Kidney tubule cell (primary cell): ENCODE measurements at regions not wholly inside any gene's neighbourhood (a gene's known extent, or its start where the extent isn't known, plus 50 kb on each side); places are given as distances from the start of the nearest gene placed in this dataset.
A peak's percentile ranks its signal among the peaks of the same experiment; 100 is the strongest.

ENCODE experiments used
- DNase-seq: peaks from one replicate; pipeline ENCODE4 v3.0.0-alpha.2; 2018; ENCODE audit warnings: low spot score

DNA sequence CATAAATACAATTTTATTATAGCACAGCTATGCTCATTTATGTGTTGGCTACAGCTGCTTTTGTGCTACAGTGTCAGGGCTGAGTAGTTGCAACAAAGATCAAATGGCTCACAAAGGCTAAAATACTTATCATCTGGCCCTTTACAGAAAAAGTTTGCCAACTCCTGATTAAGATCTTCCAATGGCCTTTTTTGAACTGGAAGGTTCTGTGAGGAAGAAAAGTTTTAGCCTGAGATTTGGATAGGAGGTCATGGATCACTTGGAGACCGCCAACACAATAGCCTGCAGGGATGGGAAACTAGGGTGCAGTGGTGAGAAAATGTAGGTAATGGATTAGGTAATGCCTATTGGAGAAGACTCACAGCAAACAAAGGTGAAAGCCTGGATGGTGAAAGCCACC is 169.8 kb downstream of the NOC3L start:
- no peak for DNase-seq

DNA sequence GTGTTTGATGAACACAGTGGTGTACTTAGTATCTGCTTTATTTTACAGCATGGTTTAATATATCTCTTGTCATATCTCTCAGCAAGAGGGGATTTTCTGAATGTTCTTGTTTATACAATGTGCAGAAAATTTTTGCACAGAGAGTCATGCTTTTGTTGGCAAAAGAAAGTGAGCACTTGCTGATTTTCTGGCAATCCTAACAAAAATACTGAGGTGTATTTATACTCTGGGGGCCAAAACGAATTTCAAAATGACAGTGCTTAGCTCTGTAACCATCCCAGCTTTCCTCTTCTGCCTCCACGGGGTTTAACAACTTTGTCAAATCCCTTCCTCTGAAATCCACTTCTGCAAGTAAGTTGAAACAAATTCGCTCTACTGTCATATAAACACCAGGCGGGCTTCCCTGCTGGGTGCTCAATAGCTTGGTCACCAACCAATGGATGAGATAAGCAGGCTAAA is 169.2 kb downstream of the NOC3L start:
- no peak for DNase-seq

DNA sequence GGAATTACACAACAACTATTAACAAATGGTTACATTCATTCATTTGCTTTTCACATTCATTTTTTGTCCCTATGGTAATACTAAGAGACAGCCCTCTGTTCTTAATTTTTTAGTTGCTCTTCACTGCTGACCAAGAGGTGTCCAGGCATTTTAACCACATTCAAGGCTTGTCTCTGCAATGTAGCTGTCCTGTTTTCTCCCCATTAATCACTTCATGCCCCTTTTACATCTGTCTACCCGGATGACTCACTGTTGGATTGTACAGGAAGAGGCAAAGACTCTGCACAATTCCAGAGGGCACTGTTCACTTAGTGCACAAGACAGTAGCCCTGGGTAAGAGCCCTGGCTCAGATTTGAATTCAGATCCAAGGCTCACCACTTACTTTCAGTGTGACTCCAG is 168.5 kb downstream of the NOC3L start:
- DNase-seq: peak; percentile 77

DNA sequence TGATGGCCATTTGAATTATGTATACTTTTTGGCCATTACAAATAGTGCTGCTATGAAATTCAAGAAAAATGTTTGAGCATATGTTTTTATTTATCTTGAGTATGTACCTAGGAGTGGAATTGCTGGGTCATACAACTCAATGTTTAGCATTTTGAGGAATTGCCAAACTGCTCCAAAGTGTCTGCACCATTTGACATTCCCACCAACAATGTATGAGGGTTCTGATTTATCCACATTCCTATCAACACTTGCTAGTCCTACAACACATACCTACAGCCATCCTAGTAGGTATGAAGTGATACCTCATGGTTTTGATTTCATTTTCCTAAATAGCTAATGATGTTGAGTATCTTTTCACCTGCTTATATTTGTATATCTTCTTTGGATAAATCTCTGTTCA is 165.5 kb downstream of the NOC3L start:
- DNase-seq: no peak

DNA sequence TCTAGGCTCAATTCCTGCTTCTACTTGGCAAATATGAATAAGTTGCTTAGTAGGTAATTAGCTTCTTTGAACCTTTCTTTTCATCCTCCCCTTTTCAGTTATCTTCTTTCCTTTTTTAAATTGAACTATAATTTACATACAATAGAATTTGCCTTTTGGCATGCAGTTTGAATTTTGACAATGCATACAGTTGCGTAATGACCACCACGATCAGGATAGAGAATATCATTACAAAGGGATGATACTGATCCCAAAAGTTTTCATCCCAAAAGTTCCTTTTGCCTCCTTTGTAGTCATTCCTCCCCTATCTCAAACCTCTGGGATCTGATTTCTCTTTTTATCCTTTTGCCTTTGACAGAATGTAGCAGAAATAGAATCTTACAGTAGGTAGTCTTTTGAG is 164.4 kb downstream of the NOC3L start:
- DNase-seq: no peak

DNA sequence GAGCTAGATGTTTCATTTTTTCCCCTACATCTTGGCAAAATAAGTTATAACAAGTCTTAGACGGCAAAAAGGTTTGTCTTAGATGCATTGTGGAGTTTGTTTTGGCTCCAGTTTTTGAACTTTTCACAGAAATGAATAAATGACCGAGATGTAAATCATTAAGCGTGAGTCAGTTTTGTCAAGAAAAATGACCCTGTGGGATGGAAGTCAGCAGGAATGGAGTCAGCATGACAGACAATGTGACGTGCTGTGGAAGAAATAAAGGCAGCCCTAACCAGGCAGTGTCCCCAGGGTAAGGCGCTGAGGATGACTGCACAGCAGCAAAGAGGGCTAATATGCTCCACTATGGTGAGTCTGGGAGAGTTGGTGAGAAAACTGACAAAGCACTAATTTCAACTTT is 163.2 kb downstream of the NOC3L start:
- DNase-seq: peak; percentile 54

DNA sequence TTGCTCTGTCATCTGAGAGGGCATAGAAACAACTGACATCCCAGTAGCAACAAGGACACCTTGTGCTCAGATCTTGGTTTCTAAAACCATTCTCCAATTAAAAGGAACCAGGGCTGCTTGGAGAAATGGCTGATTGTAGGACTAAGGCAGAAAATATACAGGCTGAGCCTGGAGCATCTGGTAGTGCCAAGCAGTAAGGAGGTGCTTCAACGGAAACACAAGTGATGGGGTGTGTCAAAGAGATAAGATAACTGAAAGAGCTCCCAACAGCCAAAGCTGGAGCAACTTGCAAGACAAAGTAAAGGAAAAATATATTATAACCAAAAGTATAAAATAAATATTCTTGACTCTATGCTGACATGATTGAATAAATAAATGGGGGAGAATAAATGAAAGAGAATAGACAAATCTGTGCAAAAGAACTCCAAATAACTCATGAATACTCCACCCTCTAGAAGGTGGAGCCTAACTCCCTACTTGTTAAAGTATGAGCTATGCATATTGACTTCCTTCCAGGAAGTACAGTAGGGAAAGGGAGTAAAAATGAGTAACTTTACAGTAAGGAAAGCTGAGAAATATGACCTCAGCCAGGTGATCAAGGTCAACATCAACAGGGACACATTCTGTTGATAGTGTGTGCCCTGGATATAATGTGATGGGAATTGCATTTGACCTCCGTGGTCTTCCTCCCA is 162.4 kb downstream of the NOC3L start:
- DNase-seq: peak; percentile 22

DNA sequence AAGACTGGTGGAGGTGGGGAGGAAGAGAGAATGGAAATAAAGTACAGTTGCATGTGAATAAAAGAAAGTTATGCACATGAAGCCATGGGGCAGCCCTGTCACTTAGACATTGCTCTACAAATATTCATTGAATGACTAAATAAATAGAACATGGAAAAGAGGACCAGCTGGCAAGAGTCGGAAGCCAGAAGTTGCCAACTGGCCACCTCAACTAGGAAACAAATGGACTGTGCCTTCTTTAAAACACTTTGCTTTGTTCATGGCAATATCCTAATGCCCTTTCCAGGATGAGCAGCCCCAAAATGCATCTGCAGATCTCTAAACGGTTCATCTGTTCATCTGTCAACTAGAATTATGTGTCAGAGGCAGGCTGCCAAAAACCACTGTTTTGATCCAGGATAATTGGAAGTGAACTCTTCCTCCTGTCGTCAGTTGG is 157.3 kb downstream of the NOC3L start:
- DNase-seq: no peak

DNA sequence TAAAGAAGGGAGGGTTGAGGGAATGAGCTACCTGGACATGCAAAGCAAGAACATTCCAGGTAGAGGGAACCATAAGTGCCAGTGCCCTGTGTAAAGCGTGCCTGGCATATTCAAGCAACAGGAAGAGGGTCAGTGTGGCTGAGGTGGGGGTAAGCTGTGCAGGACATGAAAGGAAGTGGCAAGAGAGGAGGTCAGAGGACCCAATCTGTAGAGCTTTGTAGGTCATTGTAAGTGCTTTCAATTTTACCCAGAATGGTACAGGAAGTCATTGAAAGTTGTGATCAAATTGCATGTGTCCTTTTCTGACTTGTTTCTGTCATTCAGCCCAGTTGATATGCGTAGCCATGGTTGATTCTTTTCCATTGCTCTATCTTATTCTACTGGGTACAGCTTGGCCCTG is 156.6 kb downstream of the NOC3L start:
- no peak for DNase-seq

DNA sequence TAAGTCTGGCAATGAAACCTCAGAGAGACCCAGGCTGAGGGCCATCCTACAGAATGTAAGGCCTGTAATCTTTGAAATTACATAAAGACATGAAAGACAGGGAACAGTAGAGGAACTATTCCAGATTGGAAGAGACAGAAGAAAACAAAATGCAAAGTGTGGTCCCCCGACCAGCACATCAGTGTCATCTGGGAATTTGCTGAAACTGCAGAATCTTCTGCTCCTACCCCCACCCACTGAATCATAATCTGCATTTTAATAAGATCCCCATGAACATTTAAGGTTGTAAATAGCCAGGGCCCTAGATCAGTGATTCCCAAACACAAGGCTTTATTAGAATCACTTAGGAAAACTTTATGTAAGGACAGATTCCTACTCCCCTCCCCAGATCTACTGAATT is 154.4 kb downstream of the NOC3L start:
- no peak for DNase-seq

DNA sequence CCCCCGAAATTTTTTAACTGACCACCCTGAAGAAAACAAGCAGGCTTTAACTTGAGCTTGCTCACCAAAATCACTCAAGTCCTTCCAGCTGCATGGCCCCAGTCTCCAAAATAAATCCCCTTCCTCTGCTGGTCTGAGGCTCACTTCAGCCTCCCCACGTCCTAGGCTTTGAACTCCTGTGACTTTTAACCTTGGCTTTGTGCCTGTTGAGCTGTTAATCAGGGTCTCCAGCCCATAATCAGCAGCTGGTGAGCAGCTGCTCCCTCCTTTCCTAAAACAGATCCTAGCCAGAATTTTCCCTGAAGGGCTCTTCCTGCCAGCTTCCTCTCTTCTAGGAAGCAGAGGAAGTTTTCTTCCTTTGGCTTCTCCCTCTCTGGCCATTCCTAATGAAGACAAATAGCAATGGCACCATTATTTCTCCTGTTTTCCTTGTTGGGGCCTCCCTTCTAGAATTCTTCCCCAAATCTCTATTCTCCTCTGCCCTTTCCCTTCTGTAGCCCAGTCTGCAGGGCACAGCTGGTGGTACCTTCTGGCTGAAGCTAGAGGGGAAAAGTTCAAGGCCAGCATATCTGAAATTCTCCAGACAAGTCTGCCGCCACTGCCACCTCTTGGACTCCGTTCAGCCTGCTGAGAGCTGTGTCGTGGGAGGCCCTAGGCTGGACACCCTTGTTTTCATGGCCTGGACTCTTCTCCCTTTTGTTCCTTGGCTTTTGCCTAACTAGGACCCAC is 152.1 kb downstream of the NOC3L start:
- no peak for DNase-seq

DNA sequence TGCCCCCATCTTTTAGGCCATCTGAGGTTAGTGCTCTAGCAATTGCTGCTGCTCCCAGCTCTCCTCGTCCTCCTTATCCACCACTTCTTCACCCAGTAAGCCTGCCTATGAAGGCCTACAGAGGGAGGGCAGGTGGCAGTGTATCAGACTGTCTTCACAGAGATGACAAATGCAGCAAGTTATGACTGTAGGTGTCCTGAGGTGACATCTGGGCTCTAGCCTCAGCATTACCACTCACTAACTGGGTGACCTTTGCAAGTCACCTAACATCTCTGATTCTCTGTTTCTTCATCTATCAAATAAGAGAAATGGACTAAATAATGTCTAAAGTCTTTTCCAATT is 151.6 kb downstream of the NOC3L start:
- no peak for DNase-seq

DNA sequence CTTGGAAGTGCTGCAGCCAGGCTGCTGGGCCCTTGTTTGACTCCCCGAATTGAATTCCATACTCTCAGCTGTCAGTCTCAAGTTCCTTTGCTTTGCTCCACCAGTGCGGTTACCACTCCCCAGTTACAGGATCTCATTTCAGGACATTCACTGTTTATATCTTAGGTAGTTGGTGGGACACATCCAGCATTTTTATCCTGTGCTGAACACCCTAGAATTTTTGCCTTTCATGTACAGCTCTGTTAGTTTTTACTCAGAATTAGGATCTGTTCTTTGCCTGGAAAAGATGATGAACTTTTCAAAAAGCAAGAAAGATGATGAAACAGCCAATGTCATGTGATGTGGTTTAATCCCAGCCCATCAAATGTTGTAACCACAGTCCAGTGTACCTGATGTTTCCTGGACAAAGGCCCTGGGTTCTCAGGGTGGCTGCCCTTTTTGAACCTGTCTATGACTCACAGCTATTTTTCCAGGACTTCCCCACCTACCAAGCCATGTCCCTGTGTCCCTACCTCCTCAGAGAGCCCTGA is 149.7 kb downstream of the NOC3L start:
- peak; percentile 76 for DNase-seq

DNA sequence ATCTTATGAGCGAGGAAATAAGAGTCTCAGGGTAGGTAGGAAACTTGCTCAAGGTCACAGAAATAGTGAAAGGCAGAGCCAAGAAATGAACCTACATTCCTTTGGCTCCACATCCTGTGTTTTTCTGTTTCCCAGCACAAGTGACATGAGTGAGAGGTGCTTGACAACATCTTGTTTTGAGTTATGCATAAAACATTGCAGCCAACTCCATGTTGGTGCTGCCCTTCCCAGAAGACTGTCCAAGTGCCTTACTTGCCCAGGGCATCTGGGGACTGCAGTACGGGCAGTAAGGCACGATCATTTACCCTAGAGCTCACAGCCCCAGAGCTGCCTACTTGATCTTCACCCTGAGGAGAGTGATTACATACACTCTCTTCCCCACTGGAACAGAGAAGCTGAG is 148.8 kb downstream of the NOC3L start:
- DNase-seq: peak; percentile 16

DNA sequence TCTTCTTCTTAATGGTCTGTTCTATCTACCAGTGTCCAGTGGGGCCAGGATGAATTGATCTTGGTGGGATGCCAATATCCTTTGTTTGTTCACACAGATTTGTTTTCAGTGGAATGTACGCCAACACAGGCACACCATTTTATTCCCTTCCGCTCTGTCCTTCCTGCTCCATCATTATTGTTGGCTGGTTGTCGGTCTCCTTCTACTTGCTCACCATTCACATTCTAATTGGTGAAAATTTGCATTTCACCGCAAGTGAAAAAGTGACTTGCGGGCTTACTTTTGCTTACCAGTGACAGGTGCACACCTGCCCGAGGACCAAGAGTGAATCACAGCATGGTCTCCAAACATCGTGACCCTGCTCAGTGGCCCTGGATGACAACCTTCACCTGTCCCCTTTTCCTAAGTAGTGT is 148.3 kb downstream of the NOC3L start:
- DNase-seq: no peak

DNA sequence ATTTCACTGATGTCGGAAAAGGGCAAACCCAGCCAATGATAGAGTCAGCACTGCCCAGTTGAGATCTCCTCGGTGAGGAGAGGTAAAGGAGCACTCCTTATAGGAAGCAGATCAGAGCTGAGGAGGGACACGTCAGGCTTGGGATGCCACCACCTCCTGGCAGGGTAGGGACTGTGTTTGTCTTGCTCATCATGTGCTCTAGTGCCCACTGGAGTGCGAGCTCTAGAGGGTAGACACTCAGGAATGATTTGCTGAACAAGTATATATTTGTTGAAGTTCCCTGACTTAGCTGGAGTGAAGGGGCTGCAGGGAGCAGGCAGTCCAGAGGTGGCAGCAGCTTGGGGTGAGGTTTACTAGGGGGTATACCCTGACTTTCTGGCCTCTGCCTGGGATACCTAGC is 146.5 kb downstream of the NOC3L start:
- DNase-seq: no peak

DNA sequence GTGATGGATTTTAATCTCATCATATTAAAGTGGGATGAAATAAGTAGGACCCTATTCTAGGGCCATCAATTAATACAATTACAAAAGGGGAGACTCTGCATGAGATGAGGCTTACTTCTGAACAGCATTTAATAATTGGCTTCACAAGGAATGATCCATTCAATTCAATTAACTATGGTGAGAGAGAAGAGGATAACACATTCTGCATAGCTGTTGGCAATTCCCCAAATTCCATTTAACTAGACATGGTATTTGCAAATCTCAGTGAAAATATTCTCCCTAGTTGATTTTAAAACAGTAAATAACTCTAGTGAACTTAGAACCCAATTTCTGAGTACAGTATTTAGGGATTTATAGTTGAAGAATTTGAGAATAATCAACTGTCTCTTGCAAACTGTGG is 145.3 kb downstream of the NOC3L start:
- no peak for DNase-seq

DNA sequence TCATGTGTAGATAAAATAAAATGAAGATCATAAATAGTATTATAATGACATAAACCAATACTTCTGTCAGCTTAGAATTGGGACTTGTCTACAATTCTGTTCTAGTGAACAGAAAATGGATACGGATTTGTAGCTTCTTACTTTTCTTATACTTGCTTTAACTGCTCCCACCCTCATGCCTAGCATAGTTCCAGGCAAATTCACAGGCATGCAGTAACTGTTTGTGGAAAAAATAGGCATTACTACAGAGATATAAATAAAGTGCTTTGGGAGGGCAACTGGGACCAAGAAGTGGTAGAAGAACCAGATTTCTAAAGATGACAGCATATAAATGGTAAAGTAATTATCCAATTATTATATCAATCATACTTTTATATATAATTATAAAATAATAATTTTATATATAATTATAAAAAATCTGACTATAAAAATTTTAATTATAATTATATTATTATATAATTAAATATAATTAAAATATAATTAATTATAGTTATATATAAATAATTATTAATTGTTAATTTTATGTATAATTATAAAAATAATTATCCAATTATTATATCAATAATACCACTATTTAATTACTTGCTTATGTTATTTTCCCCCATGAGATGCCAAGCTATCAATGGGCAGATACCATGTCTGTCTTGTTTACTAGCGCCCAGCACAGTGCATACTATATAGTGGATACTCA is 144.1 kb downstream of the NOC3L start:
- no peak for DNase-seq

DNA sequence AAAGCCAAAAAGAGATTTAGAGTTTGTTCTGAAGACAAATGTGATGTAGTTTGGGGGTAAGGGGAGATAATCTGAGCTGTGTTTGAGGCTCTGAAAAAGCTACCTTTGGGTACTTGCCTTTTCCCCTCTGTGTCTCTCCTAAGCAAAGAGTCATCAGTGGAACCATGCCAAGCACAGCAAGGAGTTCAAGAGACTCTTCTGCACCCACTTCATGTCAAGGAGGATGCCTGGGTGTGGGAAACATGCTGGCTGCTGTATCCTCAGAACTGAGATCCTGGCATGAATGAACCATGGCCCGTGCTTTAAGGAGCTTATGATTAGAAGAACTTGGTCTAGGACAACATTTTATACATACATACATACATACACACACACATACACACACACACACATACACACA is 142.9 kb downstream of the NOC3L start:
- peak; percentile 25 for DNase-seq

DNA sequence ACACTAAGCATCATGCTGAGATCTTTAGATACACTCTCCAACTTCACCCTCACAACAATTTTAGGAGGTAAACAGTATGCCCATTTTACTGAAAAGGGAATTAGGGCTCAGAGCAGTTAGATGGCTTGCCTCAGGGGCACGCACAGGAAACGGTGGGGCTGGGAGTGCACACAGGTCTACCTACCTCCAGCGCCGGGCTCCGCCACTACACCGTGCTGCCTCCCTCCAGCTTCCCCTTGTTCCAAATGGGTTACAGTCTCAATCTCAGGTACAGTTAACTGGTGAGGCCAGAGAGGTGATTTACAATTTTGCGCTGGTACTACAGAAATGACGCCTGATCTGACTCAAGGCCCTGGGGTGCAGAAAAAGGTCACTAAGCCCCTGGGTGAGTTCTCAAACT is 142.0 kb downstream of the NOC3L start:
- DNase-seq: no peak

DNA sequence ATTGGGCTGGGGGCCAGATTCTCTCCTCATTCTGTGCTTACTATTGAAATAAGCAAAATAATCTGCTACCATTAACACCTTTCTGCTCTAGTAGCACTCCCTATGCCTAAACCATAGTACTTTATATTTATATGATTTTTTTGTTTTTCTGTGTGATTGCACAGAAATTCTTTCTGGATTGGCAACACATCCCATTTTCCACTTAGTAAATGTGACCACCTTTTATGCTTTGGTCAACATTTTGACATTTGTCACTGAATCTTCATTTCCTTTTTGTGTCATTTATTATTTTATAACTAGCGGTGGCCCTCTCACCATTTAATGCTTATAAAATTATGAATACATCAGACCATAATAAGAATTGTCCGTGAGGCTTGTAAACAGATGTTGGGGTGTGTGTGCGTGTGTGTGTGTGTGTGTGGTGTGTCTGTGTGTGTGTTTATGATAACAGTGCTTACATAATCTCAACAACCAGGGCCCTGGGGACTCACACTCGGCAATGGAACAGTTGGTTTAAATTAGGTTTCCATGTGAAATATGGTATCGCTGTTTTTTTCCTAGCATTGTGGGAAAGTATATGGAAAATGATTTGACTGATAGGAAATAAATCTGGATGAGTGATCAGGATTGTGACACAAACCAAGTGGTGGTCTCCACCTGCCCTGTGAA is 138.9 kb downstream of the NOC3L start:
- no peak for DNase-seq

DNA sequence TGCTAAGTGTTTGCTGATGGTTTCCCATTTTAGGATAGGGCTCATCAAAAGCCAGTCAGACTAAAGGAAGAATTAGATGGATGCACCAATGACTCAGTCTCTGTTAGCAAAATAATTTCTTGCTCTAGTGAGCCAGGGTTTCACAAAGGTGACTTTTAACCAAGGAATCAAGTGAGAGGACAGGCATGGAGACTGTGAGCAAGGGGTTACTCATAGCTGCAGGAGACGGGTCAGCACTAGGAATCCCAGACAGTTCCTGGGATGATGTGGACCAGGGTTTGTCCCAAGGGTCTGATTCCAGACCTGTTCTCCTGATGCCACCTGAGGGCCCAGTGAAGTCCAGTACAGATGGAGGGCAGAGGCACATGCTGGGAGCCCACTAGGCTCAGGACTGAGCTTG is 138.1 kb downstream of the NOC3L start:
- DNase-seq: peak; percentile 97

DNA sequence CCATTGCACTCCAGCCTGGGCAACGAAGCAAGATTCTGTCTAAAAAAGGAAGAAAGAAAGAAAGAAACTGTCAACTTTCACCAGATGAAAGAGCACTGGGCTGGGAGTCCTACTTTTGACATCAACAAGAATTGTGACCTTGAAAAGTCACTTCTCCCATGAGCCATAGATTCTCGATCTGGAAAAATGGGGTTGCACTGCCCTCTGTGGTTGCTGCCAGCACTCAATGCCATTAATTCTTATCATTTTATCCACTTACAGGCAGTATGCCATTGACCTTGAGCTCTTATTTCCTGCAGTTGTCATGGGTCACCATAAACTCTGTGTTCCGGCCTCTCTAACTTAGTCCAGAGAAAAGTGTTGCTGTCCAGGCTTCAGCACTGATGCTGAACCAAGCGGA is 137.2 kb downstream of the NOC3L start:
- DNase-seq: no peak
